HG02610 (cell line): ENCODE measurements at regions not wholly inside any gene's neighbourhood (a gene's known extent, or its start where the extent isn't known, plus 50 kb on each side); places are given as distances from the start of the nearest gene placed in this dataset.
A peak's percentile ranks its signal among the peaks of the same experiment; 100 is the strongest.
"Not testable (repeated sequence)": the region's sequence is repeated elsewhere in the genome, so short reads cannot be mapped to it uniquely, and the experiment has no call there.

Experiments used
- ATAC-seq: cut with Tn5 transposase; IDR thresholded peaks from one replicate; pipeline ENCODE4 v1.9.1; 2021; ENCODE audit warnings: mild to moderate bottlenecking, moderate library complexity; ENCODE audit not compliant: unreplicated experiment

- ATAC-seq: not testable (repeated sequence)
These were observed 914.7 kb downstream of the FOXD4L5 start for GRCh38 chr9:64370344-64370743.

- ATAC-seq: not testable (repeated sequence)
These were observed 915.4 kb downstream of the FOXD4L5 start for GRCh38 chr9:64369644-64370043.

- ATAC-seq: peak; percentile 100
These were observed 915.9 kb downstream of the FOXD4L5 start for GRCh38 chr9:64369114-64369513.

GRCh38 chr9:64368644-64368942 lies 916.4 kb downstream of the FOXD4L5 start:
- ATAC-seq: not testable (repeated sequence)

- not testable (repeated sequence) for ATAC-seq
These were observed 917.0 kb downstream of the FOXD4L5 start for GRCh38 chr9:64367826-64368643.
